HK-2 (cell line): ENCODE measurements at regions not wholly inside any gene's neighbourhood (a gene's known extent, or its start where the extent isn't known, plus 50 kb on each side); places are given as distances from the start of the nearest gene placed in this dataset.
A peak's percentile ranks its signal among the peaks of the same experiment; 100 is the strongest.

Source experiments
- DNase-seq: peaks from one replicate; pipeline ENCODE4 v3.0.0-alpha.2; 2018; ENCODE audit not compliant: unreplicated experiment

- peak; percentile 28 for DNase-seq
Observed at GRCh38 chr10:55500931-55501559, 700.0 kb upstream of the PCDH15 start.

DNA sequence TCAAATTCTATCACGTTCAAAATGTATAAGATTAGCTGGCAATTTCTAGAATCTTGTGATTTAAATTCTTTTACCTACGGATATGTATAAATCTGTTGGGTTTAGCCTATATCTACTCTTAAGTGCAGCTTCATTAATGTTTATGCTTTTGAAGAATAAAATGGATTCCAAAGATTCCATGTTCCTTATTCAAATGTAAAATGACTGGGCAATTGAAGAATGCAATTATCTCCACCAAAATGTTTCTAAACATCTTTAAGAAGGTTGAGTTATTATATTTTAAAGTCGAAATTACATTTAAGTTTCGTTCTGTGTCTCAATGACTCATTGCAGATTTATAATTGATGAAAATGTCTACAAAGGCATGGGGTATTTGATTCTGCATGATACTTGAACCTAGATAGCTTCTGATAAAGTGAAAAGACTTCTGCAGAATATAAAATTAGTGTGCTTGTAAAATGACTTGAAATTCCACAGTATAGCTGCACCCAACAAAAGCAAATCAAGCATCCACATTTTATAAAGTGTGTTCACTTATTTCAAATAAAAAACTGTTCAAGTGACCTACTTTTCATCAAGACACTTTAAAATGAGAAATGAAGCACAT is 697.0 kb upstream of the PCDH15 start:
- DNase-seq: no peak

DNA sequence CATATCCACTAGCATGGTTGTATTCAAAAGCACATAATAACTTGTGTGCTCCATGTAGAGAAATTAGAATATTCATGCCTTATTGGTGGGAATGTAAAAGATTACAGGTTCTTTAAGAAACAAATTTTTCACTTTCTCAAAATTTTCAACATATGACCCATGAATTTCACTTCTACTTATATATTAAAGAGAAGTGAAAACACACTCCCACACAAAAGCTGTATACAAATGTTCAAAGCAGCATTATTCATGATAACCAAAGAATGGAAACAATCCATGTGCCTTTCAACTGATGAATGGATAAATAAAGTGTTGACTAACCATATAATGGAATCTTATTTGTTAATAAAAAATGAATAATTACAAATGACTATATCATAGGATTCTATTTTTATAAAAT is 694.5 kb upstream of the PCDH15 start:
- DNase-seq: no peak

DNA sequence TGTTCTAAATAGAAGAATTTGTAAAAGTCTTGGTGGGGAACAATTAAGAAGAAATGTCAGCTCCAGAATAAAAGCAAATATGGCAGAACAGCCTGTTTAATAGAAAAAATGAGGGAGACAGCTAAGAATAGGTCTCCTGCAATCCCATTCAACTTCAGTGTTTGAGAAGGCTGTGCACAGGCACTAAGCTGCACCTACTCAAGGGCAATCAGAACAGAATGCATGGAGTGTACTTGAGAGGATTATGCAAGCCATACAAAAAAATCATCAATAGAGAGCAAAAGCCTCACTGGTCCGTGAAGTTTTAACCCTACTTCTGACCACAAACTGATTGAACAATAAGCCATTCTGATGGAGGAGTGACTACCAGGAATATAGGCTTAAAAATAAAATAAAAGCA is 690.7 kb upstream of the PCDH15 start:
- no peak for DNase-seq

DNA sequence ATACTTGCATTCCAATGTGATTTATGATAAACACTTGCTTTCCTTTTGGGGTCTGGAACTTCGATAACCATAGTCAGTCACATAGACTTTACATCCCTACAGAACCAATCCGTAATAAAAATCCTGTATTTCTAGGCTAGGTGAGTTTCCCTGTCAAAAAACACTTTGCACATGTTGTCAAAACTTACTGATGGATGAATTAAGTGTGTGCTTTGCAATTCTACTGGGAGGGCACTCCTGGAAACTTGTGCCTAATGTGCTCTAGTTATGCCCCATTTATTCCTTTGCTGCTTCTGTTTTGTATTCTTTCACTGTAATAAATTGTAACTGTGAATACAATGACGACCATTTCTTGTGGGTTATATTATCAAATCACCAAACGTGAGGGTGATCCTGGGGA is 684.8 kb upstream of the PCDH15 start:
- DNase-seq: no peak

DNA sequence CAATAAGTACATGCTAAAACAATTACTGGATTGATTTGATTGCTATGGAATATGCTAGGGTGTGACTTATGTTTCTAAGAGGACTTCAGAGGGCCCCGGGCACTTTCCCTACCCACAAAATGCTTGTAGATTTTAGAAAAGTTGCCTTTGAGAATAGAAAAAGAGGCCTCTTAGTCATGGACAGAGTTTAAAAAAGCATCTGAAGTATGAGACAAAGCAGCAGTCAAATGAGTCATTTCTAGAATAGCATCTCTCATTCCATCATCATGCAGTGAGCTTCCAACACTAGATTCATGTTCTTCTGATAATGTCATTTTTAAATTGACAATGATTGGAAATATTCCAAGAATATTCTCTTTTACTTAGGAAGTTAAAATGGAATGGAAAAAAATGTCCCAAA is 675.1 kb upstream of the PCDH15 start:
- no peak for DNase-seq

DNA sequence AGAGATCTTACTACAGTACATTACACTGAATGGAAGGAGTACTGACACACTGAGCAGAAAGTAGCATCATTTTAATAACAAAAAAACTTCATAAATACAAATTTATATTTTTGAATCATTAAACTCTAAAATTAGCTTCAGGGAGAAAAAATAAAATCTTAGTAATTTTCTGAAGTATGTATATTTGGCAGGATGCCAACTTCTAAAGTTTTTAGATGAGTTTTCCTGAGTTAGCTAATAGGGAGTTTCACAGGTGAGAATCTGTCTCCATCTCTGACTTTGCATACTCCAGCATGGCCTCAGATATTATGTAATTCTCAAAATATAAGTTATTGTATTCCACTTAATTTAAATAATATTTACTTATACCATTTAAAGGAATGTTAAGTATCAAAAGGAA is 673.2 kb upstream of the PCDH15 start:
- DNase-seq: no peak

DNA sequence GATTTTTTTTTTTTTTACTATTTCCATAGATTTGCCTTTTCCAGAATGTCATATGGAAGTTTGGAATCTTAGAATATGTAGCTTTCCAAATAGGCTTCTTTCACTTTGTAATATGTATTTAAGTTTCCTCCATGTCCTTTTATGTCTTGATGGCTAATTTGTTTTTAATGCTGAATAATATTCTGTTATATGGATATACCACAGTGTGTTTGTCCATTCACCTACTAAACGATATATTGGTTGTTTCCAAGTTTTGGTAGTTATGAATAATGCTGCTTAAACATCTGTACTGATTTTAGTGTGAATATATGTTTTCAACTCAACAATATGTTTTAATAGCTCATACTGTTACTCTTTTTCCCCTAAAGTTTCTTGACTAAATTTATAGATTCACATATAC is 669.8 kb upstream of the PCDH15 start:
- DNase-seq: no peak

- DNase-seq: no peak
Observed at GRCh38 chr10:55466806-55467504, 665.9 kb upstream of the PCDH15 start.

GRCh38 chr10:55464083-55464482 is 663.1 kb upstream of the PCDH15 start:
- DNase-seq: no peak

GRCh38 chr10:55460008-55460407 is 659.0 kb upstream of the PCDH15 start:
- DNase-seq: no peak

GRCh38 chr10:55449981-55450380 is 649.0 kb upstream of the PCDH15 start:
- no peak for DNase-seq

DNA sequence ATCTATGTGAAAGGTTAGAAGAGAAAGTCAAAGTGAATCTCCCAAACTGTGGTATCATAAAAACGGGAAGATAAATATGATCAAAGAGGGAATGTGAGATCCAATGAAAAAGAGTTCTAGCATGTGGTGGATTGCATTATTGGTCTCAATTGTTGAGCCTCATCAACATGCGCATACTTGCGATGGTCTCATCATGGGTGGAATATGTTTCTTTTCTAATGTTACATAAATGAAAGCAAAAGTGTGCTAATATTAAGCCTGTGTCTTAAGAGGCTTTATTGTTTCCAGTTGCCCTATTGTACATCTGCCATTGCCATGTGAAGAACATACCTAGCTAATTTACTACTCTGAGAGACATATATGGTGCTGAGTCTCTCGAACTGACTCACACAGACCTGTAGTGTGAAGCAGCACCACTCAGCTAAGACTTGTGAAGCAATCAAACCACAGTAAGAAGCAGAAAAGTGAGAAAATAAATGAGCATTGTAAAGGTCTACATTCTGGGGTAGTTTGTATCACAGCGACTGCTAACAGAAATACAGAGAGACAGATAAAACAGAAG is 645.5 kb upstream of the PCDH15 start:
- no peak for DNase-seq

- no peak for DNase-seq
Observed at GRCh38 chr10:55441777-55442176, 640.7 kb upstream of the PCDH15 start.

GRCh38 chr10:55426138-55426537 is 625.1 kb upstream of the PCDH15 start:
- DNase-seq: no peak

GRCh38 chr10:55410415-55410885 is 609.4 kb upstream of the PCDH15 start:
- DNase-seq: no peak

DNA sequence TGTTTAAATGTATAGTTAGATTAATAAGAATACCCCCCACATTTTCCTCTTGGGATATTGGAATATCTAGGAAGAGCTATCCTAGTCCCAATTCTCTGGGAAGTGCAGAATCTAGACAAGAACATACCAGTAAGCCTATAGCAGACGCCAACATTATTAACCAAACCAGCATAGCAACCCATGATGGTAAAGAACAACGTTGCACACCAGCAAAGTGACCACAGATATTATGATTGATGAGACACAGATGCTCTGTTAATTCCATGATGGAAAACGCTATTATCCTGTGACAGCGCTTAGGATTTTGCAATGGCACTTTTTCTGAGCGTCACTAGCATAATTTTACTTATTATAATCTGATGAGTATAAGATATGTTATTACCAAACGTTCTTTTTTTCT is 603.1 kb upstream of the PCDH15 start:
- no peak for DNase-seq

GRCh38 chr10:55400075-55400849 is 599.2 kb upstream of the PCDH15 start:
- DNase-seq: no peak

- no peak for DNase-seq
Observed at GRCh38 chr10:55398497-55398882, 597.5 kb upstream of the PCDH15 start.

- DNase-seq: no peak
Observed at GRCh38 chr10:55397777-55398496, 596.9 kb upstream of the PCDH15 start.

- no peak for DNase-seq
Observed at GRCh38 chr10:55378196-55378595, 577.2 kb upstream of the PCDH15 start.

- DNase-seq: no peak
Observed at GRCh38 chr10:55374917-55375316, 573.9 kb upstream of the PCDH15 start.
